OCI-M1 (cell line): ENCODE measurements at regions not wholly inside any gene's neighbourhood (a gene's known extent, or its start where the extent isn't known, plus 50 kb on each side); places are given as distances from the start of the nearest gene placed in this dataset.

ENCODE experiments used
- DNase-seq: peaks from one replicate; lab custom pipeline; 2025; lab: John Stamatoyannopoulos, UW

GRCh38 chr5:1934801-1935429 lies 52.2 kb upstream of the IRX4 start:
- no peak for DNase-seq

GRCh38 chr5:1934056-1934394 lies 51.3 kb upstream of the IRX4 start:
- DNase-seq, result no peak

GRCh38 chr5:1933364-1934055 lies 50.8 kb upstream of the IRX4 start:
- DNase-seq, result no peak
